NT2/D1 (cell line): ENCODE measurements at regions not wholly inside any gene's neighbourhood (a gene's known extent, or its start where the extent isn't known, plus 50 kb on each side); places are given as distances from the start of the nearest gene placed in this dataset.

ENCODE experiments used
- DNase-seq: peaks from one replicate; pipeline ENCODE4 v3.0.0-alpha.2; 2011; ENCODE audit warnings: low read depth, low spot score
- H3K27me3 ChIP-seq: 2 replicates; pipeline ENCODE4 v1.6.0; 2011; ENCODE audit warnings: mild to moderate bottlenecking; ENCODE audit not compliant: insufficient read length, insufficient read depth
- H3K36me3 ChIP-seq: 2 replicates; pipeline ENCODE4 v1.6.1; 2011; ENCODE audit warnings: mild to moderate bottlenecking, low read length, mixed read lengths; ENCODE audit not compliant: insufficient read depth, insufficient read length
- H3K4me1 ChIP-seq: 2 replicates; pipeline ENCODE4 v1.5.1; 2011; ENCODE audit not compliant: insufficient read depth, insufficient read length
- H3K4me3 ChIP-seq: 2 replicates; pipeline ENCODE4 v1.5.1; 2011; ENCODE audit warnings: low read depth; ENCODE audit not compliant: insufficient read length
- H3K9ac ChIP-seq: 2 replicates; pipeline ENCODE4 v1.6.0; 2011; ENCODE audit warnings: low read depth; ENCODE audit not compliant: insufficient read length
- H3K9me3 ChIP-seq: 2 replicates; pipeline ENCODE4 v1.5.1; 2011; ENCODE audit warnings: mild to moderate bottlenecking, low read length; ENCODE audit not compliant: insufficient read depth
- SUZ12 ChIP-seq: IDR thresholded peaks from 2 replicates; pipeline ENCODE4 v1.6.1; 2011; ENCODE audit not compliant: insufficient read length, insufficient read depth; ENCODE audit errors: extremely low read depth
- YY1 ChIP-seq: IDR thresholded peaks from 2 replicates; pipeline ENCODE4 v1.6.1; 2011; ENCODE audit not compliant: insufficient read length, insufficient read depth
- ZNF274 ChIP-seq: IDR thresholded peaks from 2 replicates; pipeline ENCODE4 v1.6.1; 2011; ENCODE audit warnings: mild to moderate bottlenecking, low read depth, low read length

GRCh38 chr1:219277304-219278105 is 103.8 kb downstream of the LYPLAL1 start:
- Histone ChIP-seq H3K27me3 (no peaks in the 10 kb centered on the region), H3K4me1 (no peaks in the 10 kb centered on the region), H3K9ac (no peak overlapping the region), H3K4me3 (no peak overlapping the region), H3K36me3 (no peaks in the 10 kb centered on the region), H3K9me3 (no peaks in the 10 kb centered on the region)
- TF ChIP-seq YY1 (no peak), ZNF274 (no peak), SUZ12 (no peak)
- no peak for DNase-seq

GRCh38 chr1:219276049-219276738 is 102.5 kb downstream of the LYPLAL1 start:
- H3K4me3 ChIP-seq, result no peak overlapping the region
- TF ChIP-seq SUZ12, result no peak
- no peak for TF ChIP-seq YY1
- TF ChIP-seq ZNF274, result no peak
- H3K9me3 ChIP-seq, result no peaks in the 10 kb centered on the region
- DNase-seq, result no peak
- H3K4me1 ChIP-seq, result no peaks in the 10 kb centered on the region
- H3K9ac ChIP-seq, result no peak overlapping the region
- H3K27me3 ChIP-seq, result no peaks in the 10 kb centered on the region
- H3K36me3 ChIP-seq, result no peaks in the 10 kb centered on the region

GRCh38 chr1:219273088-219273686 is 99.5 kb downstream of the LYPLAL1 start:
- Histone ChIP-seq H3K9ac (no peak overlapping the region), H3K27me3 (no peaks in the 10 kb centered on the region), H3K9me3 (no peaks in the 10 kb centered on the region), H3K4me3 (no peak overlapping the region), H3K4me1 (no peaks in the 10 kb centered on the region), H3K36me3 (no peaks in the 10 kb centered on the region)
- no peak for DNase-seq
- TF ChIP-seq ZNF274 (no peak), SUZ12 (no peak), YY1 (no peak)

- no peak for TF ChIP-seq ZNF274
- no peak for TF ChIP-seq YY1
- TF ChIP-seq SUZ12, result no peak
- Histone ChIP-seq H3K27me3 (no peaks in the 10 kb centered on the region), H3K36me3 (no peaks in the 10 kb centered on the region), H3K9me3 (no peaks in the 10 kb centered on the region), H3K4me3 (no peak overlapping the region), H3K9ac (no peak overlapping the region), H3K4me1 (no peaks in the 10 kb centered on the region)
- DNase-seq, result no peak
Measured at GRCh38 chr1:219271818-219272535, 98.3 kb downstream of the LYPLAL1 start.

- H3K36me3 ChIP-seq, result no peaks in the 10 kb centered on the region
- no peak overlapping the region for H3K4me3 ChIP-seq
- H3K9me3 ChIP-seq, result no peaks in the 10 kb centered on the region
- no peak for DNase-seq
- TF ChIP-seq SUZ12 (no peak), YY1 (no peak), ZNF274 (no peak)
- no peaks in the 10 kb centered on the region for H3K4me1 ChIP-seq
- no peaks in the 10 kb centered on the region for H3K27me3 ChIP-seq
- H3K9ac ChIP-seq, result no peak overlapping the region
Measured at GRCh38 chr1:219269171-219269570, 95.5 kb downstream of the LYPLAL1 start.

GRCh38 chr1:219266524-219266923 is 92.8 kb downstream of the LYPLAL1 start:
- TF ChIP-seq YY1 (no peak), SUZ12 (no peak), ZNF274 (no peak)
- no peak overlapping the region for H3K4me3 ChIP-seq
- no peaks in the 10 kb centered on the region for H3K36me3 ChIP-seq
- H3K27me3 ChIP-seq, result no peaks in the 10 kb centered on the region
- no peaks in the 10 kb centered on the region for H3K4me1 ChIP-seq
- H3K9me3 ChIP-seq, result peaks cover 4% of the 10 kb centered on the region; the same call in 1 of the 2 replicates
- H3K9ac ChIP-seq, result no peak overlapping the region
- DNase-seq, result no peak

- Histone ChIP-seq H3K36me3 (no peaks in the 10 kb centered on the region), H3K9me3 (peaks cover 11% of the 10 kb centered on the region; the same call in 1 of the 2 replicates), H3K4me1 (no peaks in the 10 kb centered on the region), H3K4me3 (no peak overlapping the region), H3K9ac (no peak overlapping the region), H3K27me3 (no peaks in the 10 kb centered on the region)
- TF ChIP-seq SUZ12 (no peak), YY1 (no peak), ZNF274 (no peak)
- DNase-seq, result no peak
Measured at GRCh38 chr1:219265026-219265515, 91.4 kb downstream of the LYPLAL1 start.
